ENCODE measurements at regions not wholly inside any gene's neighbourhood (a gene's known extent, or its start where the extent isn't known, plus 50 kb on each side); places are given as distances from the start of the nearest gene placed in this dataset.

GRCh38 chr5:174310706-174311105 is 265.2 kb downstream of the NSG2 start:
- no peak for TF ChIP-seq CTCF (IDR thresholded peaks at IDR 0.05)
- no peak for TF ChIP-seq EZH2 (IDR thresholded peaks at IDR 0.05)

Measured in neural progenitor cell (in vitro differentiated cells).